Tibial nerve (tissue), 4 donors: ENCODE measurements at regions not wholly inside any gene's neighbourhood (a gene's known extent, or its start where the extent isn't known, plus 50 kb on each side); places are given as distances from the start of the nearest gene placed in this dataset.

Experiments used
- EP300 ChIP-seq, 2 donors: sonication (generic); formaldehyde crosslinking; IDR thresholded peaks; one replicate each; pipeline ENCODE4 v1.6.1; 2017; ENCODE audit warnings: antibody characterized with exemption in 2 of 2, mild to moderate bottlenecking in 1 of 2
- TF ChIP-seq, protein P1 (sequence below), 5 experiments: fragments of 200-600 bp in 3 of 5; fragments of 450-650 bp in 2 of 5; sonication (generic) in 3 of 5; IDR thresholded peaks; one replicate each; pipeline ENCODE4 v1.5.1; 2016 to 2019; ENCODE audit warnings: antibody characterized with exemption in 5 of 5, mild to moderate bottlenecking in 3 of 5, moderate library complexity in 2 of 5

GRCh38 chr2:66872081-66872985 lies 437.4 kb downstream of the MEIS1 start:
- TF ChIP-seq, protein P1, sequence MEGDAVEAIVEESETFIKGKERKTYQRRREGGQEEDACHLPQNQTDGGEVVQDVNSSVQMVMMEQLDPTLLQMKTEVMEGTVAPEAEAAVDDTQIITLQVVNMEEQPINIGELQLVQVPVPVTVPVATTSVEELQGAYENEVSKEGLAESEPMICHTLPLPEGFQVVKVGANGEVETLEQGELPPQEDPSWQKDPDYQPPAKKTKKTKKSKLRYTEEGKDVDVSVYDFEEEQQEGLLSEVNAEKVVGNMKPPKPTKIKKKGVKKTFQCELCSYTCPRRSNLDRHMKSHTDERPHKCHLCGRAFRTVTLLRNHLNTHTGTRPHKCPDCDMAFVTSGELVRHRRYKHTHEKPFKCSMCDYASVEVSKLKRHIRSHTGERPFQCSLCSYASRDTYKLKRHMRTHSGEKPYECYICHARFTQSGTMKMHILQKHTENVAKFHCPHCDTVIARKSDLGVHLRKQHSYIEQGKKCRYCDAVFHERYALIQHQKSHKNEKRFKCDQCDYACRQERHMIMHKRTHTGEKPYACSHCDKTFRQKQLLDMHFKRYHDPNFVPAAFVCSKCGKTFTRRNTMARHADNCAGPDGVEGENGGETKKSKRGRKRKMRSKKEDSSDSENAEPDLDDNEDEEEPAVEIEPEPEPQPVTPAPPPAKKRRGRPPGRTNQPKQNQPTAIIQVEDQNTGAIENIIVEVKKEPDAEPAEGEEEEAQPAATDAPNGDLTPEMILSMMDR (IDR thresholded peaks at IDR 0.05), result no peak
- no peak for TF ChIP-seq EP300 (IDR thresholded peaks at IDR 0.05)
